ENCODE measurements at regions not wholly inside any gene's neighbourhood (a gene's known extent, or its start where the extent isn't known, plus 50 kb on each side); places are given as distances from the start of the nearest gene placed in this dataset.

GRCh38 chr12:66733839-66734238 is 55.0 kb upstream of the GRIP1 start:
- TF ChIP-seq CTCF (conservative IDR thresholded peaks at IDR 0.05) (no peak), ZFX (IDR thresholded peaks at IDR 0.05) (no peak)
